PC-9 (cell line): ENCODE measurements at regions not wholly inside any gene's neighbourhood (a gene's known extent, or its start where the extent isn't known, plus 50 kb on each side); places are given as distances from the start of the nearest gene placed in this dataset.
"Not testable (repeated sequence)": the region's sequence is repeated elsewhere in the genome, so short reads cannot be mapped to it uniquely, and the experiment has no call there.

ENCODE experiments used
- BruUV-seq: library from RNA; stranded (reverse); fragments of 400-500 nt; replicated peaks from 2 replicates; lab custom pipeline; 2021; lab: Mats Ljungman, UMichigan
- CTCF ChIA-PET: fragments of 300-600 bp; sonication (Branson Sonifier 250); formaldehyde crosslinking; loops from one replicate; lab custom pipeline; 2022; ENCODE audit warnings: antibody characterized with exemption; lab: Charles Lee
- POLR2A ChIA-PET: fragments of 300-600 bp; sonication (Branson Sonifier 250); formaldehyde crosslinking; loops from one replicate; lab custom pipeline; 2022; ENCODE audit warnings: antibody characterized with exemption; ENCODE audit not compliant: unreplicated experiment; lab: Charles Lee
- DNase-seq, 2 experiments: peaks; one replicate each; pipeline versions ENCODE4 v3.0.0 to v3.0.0-alpha.2; 2015 to 2022; ENCODE audit warnings: mixed read lengths in 1 of 2
- H2AFZ ChIP-seq: fragments of 200-600 bp; sonication (generic); 2 replicates; pipeline ENCODE4 v1.8.1; 2017; ENCODE audit warnings: antibody characterized with exemption
- H3F3A ChIP-seq: fragments of 200-600 bp; sonication (generic); 2 replicates; pipeline ENCODE4 v1.8.1; 2017; ENCODE audit warnings: antibody characterized with exemption, mild to moderate bottlenecking, low read depth; ENCODE audit not compliant: insufficient read depth
- H3K27ac ChIP-seq: fragments of 200-600 bp; sonication (generic); 2 replicates; pipeline ENCODE4 v1.6.1; 2016; ENCODE audit warnings: mixed run types
- H3K27me3 ChIP-seq: fragments of 200-600 bp; sonication (generic); 2 replicates; pipeline ENCODE4 v1.6.1; 2016; ENCODE audit warnings: low read depth, mixed run types; ENCODE audit not compliant: insufficient read depth
- H3K36me3 ChIP-seq: fragments of 200-600 bp; sonication (generic); 2 replicates; pipeline ENCODE4 v1.6.1; 2016; ENCODE audit warnings: low read depth, mixed run types
- H3K4me1 ChIP-seq: fragments of 200-600 bp; sonication (generic); replicated peaks from 2 replicates; pipeline ENCODE4 v1.6.1; 2016; ENCODE audit warnings: mixed run types; ENCODE audit not compliant: insufficient read depth
- H3K4me2 ChIP-seq: fragments of 200-600 bp; sonication (generic); 2 replicates; pipeline ENCODE4 v1.6.1; 2017; ENCODE audit warnings: mixed run types
- H3K4me3 ChIP-seq: fragments of 200-600 bp; sonication (generic); 2 replicates; pipeline ENCODE4 v1.6.1; 2016; ENCODE audit warnings: mixed run types
- H3K79me2 ChIP-seq: fragments of 200-600 bp; sonication (generic); 2 replicates; pipeline ENCODE4 v1.6.1; 2017; ENCODE audit warnings: low read depth, mixed run types
- H3K9me2 ChIP-seq: fragments of 200-600 bp; sonication (generic); 2 replicates; pipeline ENCODE4 v1.8.1; 2017; ENCODE audit warnings: mild to moderate bottlenecking; ENCODE audit not compliant: insufficient read depth
- H3K9me3 ChIP-seq: fragments of 200-600 bp; sonication (generic); 2 replicates; pipeline ENCODE4 v1.8.1; 2016; ENCODE audit warnings: low read depth; ENCODE audit not compliant: insufficient read depth
- H4K20me1 ChIP-seq: fragments of 200-600 bp; sonication (generic); 2 replicates; pipeline ENCODE4 v1.8.1; 2017; ENCODE audit not compliant: insufficient read depth
- EZH2 ChIP-seq: fragments of 200-600 bp; sonication (generic); IDR thresholded peaks from 2 replicates; pipeline ENCODE4 v1.8.0; 2017; ENCODE audit warnings: antibody characterized with exemption, low read depth
- intact Hi-C: fragments of 100-400 bp; cut with micrococcal nuclease; formaldehyde crosslinking; loops from one replicate; pipeline ENCODE4 v1.10.0; 2022; ENCODE audit not compliant: unreplicated experiment
- TF ChIP-seq, protein P1 (sequence below): fragments of 200-600 bp; sonication (generic); conservative IDR thresholded peaks from 2 replicates; pipeline ENCODE4 v1.6.1; 2017; ENCODE audit warnings: mixed run types, antibody characterized with exemption, mild to moderate bottlenecking, moderate library complexity

DNA sequence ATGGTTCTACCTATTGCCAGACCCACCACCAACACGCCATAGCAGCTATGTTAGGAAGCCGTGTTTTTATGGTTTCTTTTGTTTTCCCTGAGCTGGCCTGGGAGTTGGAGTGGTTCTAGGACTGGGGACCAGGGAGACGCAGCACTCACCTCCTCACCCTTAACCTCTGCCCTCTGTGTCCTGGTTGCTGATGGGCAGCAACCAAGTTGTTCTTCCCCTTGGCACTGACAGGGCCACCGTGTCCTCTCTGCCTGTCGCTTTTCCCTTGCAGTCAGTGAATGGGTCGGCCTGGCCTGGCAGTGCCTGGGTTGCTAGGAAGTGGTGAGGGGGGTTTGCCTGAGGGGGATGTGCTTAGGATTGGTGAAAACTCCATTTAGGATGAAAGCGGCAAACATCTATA, 197.1 kb upstream of the GATA6 start:
- no peak overlapping the region for H3K4me2 ChIP-seq
- no peak overlapping the region for H2AFZ ChIP-seq
- H3F3A ChIP-seq = no peaks in the 10 kb centered on the region
- no peaks in the 10 kb centered on the region for H3K36me3 ChIP-seq
- POLR2A ChIA-PET = no interaction called here
- H3K4me1 ChIP-seq = no peaks in the 10 kb centered on the region
- H4K20me1 ChIP-seq = no peaks in the 10 kb centered on the region
- CTCF ChIA-PET = no interaction called here
- intact Hi-C loops = no loop called here
- H3K4me3 ChIP-seq = no peak overlapping the region
- TF ChIP-seq, protein P1, sequence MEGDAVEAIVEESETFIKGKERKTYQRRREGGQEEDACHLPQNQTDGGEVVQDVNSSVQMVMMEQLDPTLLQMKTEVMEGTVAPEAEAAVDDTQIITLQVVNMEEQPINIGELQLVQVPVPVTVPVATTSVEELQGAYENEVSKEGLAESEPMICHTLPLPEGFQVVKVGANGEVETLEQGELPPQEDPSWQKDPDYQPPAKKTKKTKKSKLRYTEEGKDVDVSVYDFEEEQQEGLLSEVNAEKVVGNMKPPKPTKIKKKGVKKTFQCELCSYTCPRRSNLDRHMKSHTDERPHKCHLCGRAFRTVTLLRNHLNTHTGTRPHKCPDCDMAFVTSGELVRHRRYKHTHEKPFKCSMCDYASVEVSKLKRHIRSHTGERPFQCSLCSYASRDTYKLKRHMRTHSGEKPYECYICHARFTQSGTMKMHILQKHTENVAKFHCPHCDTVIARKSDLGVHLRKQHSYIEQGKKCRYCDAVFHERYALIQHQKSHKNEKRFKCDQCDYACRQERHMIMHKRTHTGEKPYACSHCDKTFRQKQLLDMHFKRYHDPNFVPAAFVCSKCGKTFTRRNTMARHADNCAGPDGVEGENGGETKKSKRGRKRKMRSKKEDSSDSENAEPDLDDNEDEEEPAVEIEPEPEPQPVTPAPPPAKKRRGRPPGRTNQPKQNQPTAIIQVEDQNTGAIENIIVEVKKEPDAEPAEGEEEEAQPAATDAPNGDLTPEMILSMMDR = no peak
- TF ChIP-seq EZH2 = no peak
- no peak for DNase-seq
- no peaks in the 10 kb centered on the region for H3K9me2 ChIP-seq
- no peaks in the 10 kb centered on the region for H3K9me3 ChIP-seq
- H3K27ac ChIP-seq = no peak overlapping the region
- BruUV-seq = no TSS peak
- H3K79me2 ChIP-seq = no peaks in the 10 kb centered on the region
- H3K27me3 ChIP-seq = no peaks in the 10 kb centered on the region

DNA sequence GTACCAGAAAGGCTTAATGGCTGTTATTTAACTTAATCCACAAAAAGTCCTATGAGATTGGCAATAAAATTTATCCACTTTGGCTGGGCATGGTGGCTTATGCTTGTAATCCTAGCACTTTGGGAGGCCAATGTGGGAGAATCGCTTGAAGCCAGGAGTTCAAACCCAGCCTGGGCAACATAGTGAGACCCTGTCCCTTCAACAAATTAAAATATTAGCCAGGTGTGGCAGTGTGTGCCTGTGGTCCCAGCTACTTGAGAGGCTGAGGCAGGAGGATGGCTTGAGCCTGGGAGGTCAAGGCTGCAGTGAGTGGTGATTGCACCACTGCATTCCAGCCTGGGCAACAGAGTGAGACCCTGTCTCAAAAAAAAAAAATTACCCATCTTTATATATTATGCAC, 193.4 kb upstream of the GATA6 start:
- CTCF ChIA-PET = not testable (repeated sequence)

DNA sequence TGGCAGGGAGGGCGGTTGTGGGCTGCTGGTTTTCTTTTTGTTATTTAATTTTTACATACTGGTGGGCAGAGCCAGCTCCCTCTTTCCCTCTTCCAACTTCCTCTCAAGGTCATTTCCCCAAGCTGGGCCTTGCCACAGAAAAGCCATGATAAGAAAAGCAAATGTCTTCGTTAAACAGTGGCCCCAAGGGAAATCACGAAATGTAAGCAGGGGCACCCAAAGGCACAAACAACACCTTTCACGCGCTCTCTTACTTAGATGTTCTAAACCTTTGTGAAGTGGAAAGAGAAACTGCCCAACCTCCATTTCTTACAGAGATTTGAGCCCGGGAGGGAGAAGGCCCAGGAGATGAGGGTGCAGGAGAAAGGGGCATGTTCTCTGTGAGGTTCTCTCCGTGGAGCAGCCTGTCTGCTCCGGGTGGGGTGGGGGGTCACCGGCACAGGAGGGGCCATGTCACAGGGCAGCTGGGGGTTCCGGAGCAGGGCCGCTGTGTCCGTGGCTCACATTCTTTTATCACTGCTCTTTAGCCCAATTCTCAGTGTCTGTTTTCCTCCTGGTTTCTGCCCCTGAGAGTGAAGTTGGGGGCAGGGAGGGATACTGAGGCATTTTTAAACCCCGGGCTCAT, 190.7 kb upstream of the GATA6 start:
- DNase-seq = no peak
- Histone ChIP-seq H3K4me3 (no peak overlapping the region), H3K79me2 (no peaks in the 10 kb centered on the region), H2AFZ (no peak overlapping the region), H3K27ac (no peak overlapping the region), H4K20me1 (no peaks in the 10 kb centered on the region), H3K27me3 (no peaks in the 10 kb centered on the region), H3K36me3 (no peaks in the 10 kb centered on the region), H3K4me1 (no peaks in the 10 kb centered on the region), H3F3A (no peaks in the 10 kb centered on the region), H3K9me2 (no peaks in the 10 kb centered on the region), H3K9me3 (no peaks in the 10 kb centered on the region), H3K4me2 (no peak overlapping the region)
- TF ChIP-seq, protein P1 = no peak
- no peak for TF ChIP-seq EZH2
- BruUV-seq = no TSS peak
- CTCF ChIA-PET = no interaction called here
- POLR2A ChIA-PET = no interaction called here
- intact Hi-C loops = no loop called here

More for the DNA sequence above, 193.4 kb upstream of the GATA6 start:
- H3K4me2 ChIP-seq, POLR2A ChIA-PET, DNase-seq, H3F3A ChIP-seq, H3K9me3 ChIP-seq, BruUV-seq, H3K27me3 ChIP-seq, intact Hi-C loops, H3K4me3 ChIP-seq, H3K79me2 ChIP-seq, H4K20me1 ChIP-seq, H3K9me2 ChIP-seq, H2AFZ ChIP-seq, H3K36me3 ChIP-seq, H3K4me1 ChIP-seq, H3K27ac ChIP-seq: not testable (repeated sequence)

DNA sequence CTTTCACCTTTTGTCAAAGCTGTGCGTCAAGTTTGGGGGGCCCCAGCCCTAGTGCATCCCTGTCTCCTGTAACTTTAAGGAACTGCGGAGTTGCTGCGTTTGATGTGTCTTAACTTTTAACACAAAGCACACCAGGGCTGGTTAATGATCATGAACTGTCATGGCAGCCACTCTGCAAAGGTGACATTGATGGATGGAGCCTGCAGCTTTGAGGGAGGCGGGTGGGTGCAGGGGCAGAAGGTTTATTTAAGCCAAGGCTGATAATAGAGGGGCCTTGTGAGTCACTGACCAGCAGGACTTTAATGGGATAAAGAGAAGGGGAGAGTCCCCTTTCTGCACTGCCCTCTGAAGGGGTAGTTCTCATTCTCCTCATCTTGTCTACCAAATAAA, 190.2 kb upstream of the GATA6 start:
- H3K4me2 ChIP-seq = no peak overlapping the region
- intact Hi-C loops = no loop called here
- ChIA-PET CTCF (no interaction called here), POLR2A (no interaction called here)
- no peaks in the 10 kb centered on the region for H4K20me1 ChIP-seq
- no peak for TF ChIP-seq EZH2
- TF ChIP-seq, protein P1 = no peak
- H3K9me3 ChIP-seq = no peaks in the 10 kb centered on the region
- H3K4me3 ChIP-seq = no peak overlapping the region
- no peak overlapping the region for H2AFZ ChIP-seq
- H3K36me3 ChIP-seq = no peaks in the 10 kb centered on the region
- DNase-seq = no peak
- no peaks in the 10 kb centered on the region for H3K9me2 ChIP-seq
- no peaks in the 10 kb centered on the region for H3K27me3 ChIP-seq
- no peaks in the 10 kb centered on the region for H3K79me2 ChIP-seq
- no TSS peak for BruUV-seq
- H3F3A ChIP-seq = no peaks in the 10 kb centered on the region
- no peaks in the 10 kb centered on the region for H3K4me1 ChIP-seq
- no peak overlapping the region for H3K27ac ChIP-seq
